ENCODE measurements at regions not wholly inside any gene's neighbourhood (a gene's known extent, or its start where the extent isn't known, plus 50 kb on each side); places are given as distances from the start of the nearest gene placed in this dataset.

- ChIA-PET CTCF (no interaction called here), POLR2A (no interaction called here)
- intact Hi-C loops (cut with micrococcal nuclease; ENCODE audit: unreplicated experiment) (no loop called here), in situ Hi-C loops (cut with HindIII; ENCODE audit: low pct_unique_long_range_greater_than_20kb, low sequenced_read_pairs) (no loop called here)
- H3K4me1 ChIP-seq (ENCODE audit: control insufficient read depth, insufficient read depth, low read length) = no peaks in the 10 kb centered on the region
- BruUV-seq (replicated peaks) = no TSS peak
- no peak for DNase-seq (ENCODE audit: low read depth, low spot score)
- no peaks in the 10 kb centered on the region for H3K9me3 ChIP-seq (ENCODE audit: control insufficient read depth, insufficient read depth, low read depth, low read length)
- no peak for ATAC-seq
- no peak for TF ChIP-seq SIN3A (IDR thresholded peaks at IDR 0.05; ENCODE audit: borderline replicate concordance, insufficient read depth, low read depth, low read length)
- TF ChIP-seq POLR2AphosphoS5 (IDR thresholded peaks at IDR 0.05; ENCODE audit: low read depth, low read length) = no peak
- no peak for TF ChIP-seq TCF7L2 (IDR thresholded peaks at IDR 0.05; ENCODE audit: low read depth, low read length)
- TF ChIP-seq, protein P1, sequence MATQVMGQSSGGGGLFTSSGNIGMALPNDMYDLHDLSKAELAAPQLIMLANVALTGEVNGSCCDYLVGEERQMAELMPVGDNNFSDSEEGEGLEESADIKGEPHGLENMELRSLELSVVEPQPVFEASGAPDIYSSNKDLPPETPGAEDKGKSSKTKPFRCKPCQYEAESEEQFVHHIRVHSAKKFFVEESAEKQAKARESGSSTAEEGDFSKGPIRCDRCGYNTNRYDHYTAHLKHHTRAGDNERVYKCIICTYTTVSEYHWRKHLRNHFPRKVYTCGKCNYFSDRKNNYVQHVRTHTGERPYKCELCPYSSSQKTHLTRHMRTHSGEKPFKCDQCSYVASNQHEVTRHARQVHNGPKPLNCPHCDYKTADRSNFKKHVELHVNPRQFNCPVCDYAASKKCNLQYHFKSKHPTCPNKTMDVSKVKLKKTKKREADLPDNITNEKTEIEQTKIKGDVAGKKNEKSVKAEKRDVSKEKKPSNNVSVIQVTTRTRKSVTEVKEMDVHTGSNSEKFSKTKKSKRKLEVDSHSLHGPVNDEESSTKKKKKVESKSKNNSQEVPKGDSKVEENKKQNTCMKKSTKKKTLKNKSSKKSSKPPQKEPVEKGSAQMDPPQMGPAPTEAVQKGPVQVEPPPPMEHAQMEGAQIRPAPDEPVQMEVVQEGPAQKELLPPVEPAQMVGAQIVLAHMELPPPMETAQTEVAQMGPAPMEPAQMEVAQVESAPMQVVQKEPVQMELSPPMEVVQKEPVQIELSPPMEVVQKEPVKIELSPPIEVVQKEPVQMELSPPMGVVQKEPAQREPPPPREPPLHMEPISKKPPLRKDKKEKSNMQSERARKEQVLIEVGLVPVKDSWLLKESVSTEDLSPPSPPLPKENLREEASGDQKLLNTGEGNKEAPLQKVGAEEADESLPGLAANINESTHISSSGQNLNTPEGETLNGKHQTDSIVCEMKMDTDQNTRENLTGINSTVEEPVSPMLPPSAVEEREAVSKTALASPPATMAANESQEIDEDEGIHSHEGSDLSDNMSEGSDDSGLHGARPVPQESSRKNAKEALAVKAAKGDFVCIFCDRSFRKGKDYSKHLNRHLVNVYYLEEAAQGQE (IDR thresholded peaks at IDR 0.05; ENCODE audit: insufficient read depth in 1 of 2, low read depth in 2 of 2, low read length in 1 of 2) = no peak
- TF ChIP-seq CTCF (IDR thresholded peaks at IDR 0.05) = no peak
- H3K4me3 ChIP-seq (ENCODE audit: low read depth in 2 of 2, low read length in 2 of 2) = no peak overlapping the region
- no peaks in the 10 kb centered on the region for H3K27me3 ChIP-seq (ENCODE audit: control insufficient read depth, insufficient read depth, low read length)
- no peaks in the 10 kb centered on the region for H3K36me3 ChIP-seq (ENCODE audit: control insufficient read depth, insufficient read depth, low read length)
- H3K27ac ChIP-seq (ENCODE audit: low read length) = no peak overlapping the region
These were observed 1127.4 kb downstream of the NCAM2 start for GRCh38 chr21:22125581-22125980.

DNA sequence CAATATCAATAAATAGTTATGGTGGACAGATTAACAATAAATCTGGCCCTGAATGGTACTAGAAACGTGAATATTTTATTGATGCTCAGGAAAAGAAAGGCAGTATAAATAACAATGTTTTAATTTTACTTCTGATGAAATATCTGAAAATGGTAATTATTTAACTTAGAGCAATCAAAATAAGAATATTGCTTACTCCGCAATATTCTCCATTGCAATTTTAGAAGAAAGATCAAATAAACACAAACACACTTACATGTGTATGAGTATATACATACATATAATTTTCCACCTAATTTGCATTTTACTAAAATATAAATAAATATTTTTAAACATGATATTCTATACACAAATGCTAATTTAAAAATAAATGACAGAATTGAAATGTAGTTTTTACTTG lies 1130.5 kb downstream of the NCAM2 start:
- no peaks in the 10 kb centered on the region for H3K36me3 ChIP-seq (ENCODE audit: control insufficient read depth, insufficient read depth, low read length)
- intact Hi-C loops (cut with micrococcal nuclease; ENCODE audit: unreplicated experiment) (no loop called here), in situ Hi-C loops (cut with HindIII; ENCODE audit: low pct_unique_long_range_greater_than_20kb, low sequenced_read_pairs) (no loop called here)
- H3K4me3 ChIP-seq (ENCODE audit: low read depth in 2 of 2, low read length in 2 of 2) = no peak overlapping the region
- no TSS peak for BruUV-seq (replicated peaks)
- H3K4me1 ChIP-seq (ENCODE audit: control insufficient read depth, insufficient read depth, low read length) = no peaks in the 10 kb centered on the region
- H3K27me3 ChIP-seq (ENCODE audit: control insufficient read depth, insufficient read depth, low read length) = no peaks in the 10 kb centered on the region
- no peak for TF ChIP-seq SIN3A (IDR thresholded peaks at IDR 0.05; ENCODE audit: borderline replicate concordance, insufficient read depth, low read depth, low read length)
- TF ChIP-seq, protein P1 (IDR thresholded peaks at IDR 0.05; ENCODE audit: insufficient read depth in 1 of 2, low read depth in 2 of 2, low read length in 1 of 2) = no peak
- no peak for TF ChIP-seq POLR2AphosphoS5 (IDR thresholded peaks at IDR 0.05; ENCODE audit: low read depth, low read length)
- TF ChIP-seq TCF7L2 (IDR thresholded peaks at IDR 0.05; ENCODE audit: low read depth, low read length) = no peak
- no peak for TF ChIP-seq CTCF (IDR thresholded peaks at IDR 0.05)
- H3K9me3 ChIP-seq (ENCODE audit: control insufficient read depth, insufficient read depth, low read depth, low read length) = no peaks in the 10 kb centered on the region
- DNase-seq (ENCODE audit: low read depth, low spot score) (no peak), ATAC-seq (no peak)
- ChIA-PET CTCF (no interaction called here), POLR2A (no interaction called here)
- H3K27ac ChIP-seq (ENCODE audit: low read length) = no peak overlapping the region

All from Panc1 (cell line).